ENCODE measurements at regions not wholly inside any gene's neighbourhood (a gene's known extent, or its start where the extent isn't known, plus 50 kb on each side); places are given as distances from the start of the nearest gene placed in this dataset.

DNA sequence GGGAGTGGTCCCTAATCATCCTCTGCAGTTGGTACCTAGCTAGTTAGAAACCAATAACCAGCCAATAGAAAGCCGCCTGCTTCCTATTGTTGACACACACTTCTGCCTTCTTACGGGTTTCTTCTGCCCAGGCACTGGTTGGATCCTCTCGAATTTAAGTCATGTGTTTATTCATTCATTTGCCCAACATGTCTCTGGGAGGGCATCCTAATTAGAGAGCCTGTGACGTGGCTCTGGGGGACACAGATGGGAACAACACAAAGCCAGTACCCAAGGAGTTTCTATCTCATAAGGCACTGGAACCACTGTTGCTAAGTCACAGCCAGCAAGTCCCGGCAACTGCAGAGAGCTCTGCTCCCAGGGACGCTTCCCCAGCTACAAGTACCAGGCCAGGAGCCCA is 300.7 kb upstream of the TNRC6C start:
- Histone ChIP-seq H3K36me3 (replicated peaks; ENCODE audit: low read depth, low read length) (no peaks in the 10 kb centered on the region), H3K27ac (ENCODE audit: low read length) (no peak overlapping the region), H2AFZ (ENCODE audit: low read depth, low read length) (no peak overlapping the region), H3K27me3 (ENCODE audit: low read depth, low read length) (peaks cover 21% of the 10 kb centered on the region; the same call in 1 of the 2 replicates), H3K4me3 (ENCODE audit: low read length) (no peak overlapping the region), H3K4me2 (ENCODE audit: low read length) (no peak overlapping the region), H4K20me1 (ENCODE audit: insufficient read depth, low read length) (no peaks in the 10 kb centered on the region), H3K9me3 (ENCODE audit: insufficient read depth, low read length) (no peaks in the 10 kb centered on the region), H3K9ac (ENCODE audit: low read length) (no peak overlapping the region), H3K4me1 (ENCODE audit: low read length) (no peaks in the 10 kb centered on the region), H3K79me2 (ENCODE audit: low read length) (no peaks in the 10 kb centered on the region)
- no peak for TF ChIP-seq EZH2phosphoT487 (IDR thresholded peaks at IDR 0.05; ENCODE audit: low read depth)
- TF ChIP-seq, protein P1, sequence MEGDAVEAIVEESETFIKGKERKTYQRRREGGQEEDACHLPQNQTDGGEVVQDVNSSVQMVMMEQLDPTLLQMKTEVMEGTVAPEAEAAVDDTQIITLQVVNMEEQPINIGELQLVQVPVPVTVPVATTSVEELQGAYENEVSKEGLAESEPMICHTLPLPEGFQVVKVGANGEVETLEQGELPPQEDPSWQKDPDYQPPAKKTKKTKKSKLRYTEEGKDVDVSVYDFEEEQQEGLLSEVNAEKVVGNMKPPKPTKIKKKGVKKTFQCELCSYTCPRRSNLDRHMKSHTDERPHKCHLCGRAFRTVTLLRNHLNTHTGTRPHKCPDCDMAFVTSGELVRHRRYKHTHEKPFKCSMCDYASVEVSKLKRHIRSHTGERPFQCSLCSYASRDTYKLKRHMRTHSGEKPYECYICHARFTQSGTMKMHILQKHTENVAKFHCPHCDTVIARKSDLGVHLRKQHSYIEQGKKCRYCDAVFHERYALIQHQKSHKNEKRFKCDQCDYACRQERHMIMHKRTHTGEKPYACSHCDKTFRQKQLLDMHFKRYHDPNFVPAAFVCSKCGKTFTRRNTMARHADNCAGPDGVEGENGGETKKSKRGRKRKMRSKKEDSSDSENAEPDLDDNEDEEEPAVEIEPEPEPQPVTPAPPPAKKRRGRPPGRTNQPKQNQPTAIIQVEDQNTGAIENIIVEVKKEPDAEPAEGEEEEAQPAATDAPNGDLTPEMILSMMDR (IDR thresholded peaks at IDR 0.05; ENCODE audit: low read depth, low read length), result no peak

DNA sequence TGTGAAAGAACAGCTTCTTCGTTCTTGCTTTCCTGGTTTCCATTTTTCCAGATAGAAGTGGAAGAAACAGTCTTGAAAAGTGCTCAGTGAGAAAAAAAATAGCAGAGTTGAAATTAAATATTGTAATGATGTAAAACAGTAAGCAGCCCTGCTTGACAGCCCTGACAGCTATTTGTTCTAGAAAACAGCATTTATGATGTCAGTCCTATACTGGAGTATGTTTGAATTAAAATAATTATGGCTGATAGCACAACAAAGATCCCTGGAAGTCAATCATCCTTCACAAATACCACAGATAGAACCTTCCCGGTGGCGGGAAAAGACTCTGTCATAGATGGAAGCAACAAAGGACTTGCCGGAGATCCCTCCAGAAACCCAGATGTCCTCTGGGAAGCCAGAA is 298.0 kb upstream of the TNRC6C start:
- no peaks in the 10 kb centered on the region for H3K4me1 ChIP-seq (ENCODE audit: low read length)
- H3K27me3 ChIP-seq (ENCODE audit: low read depth, low read length), result peaks cover 20% of the 10 kb centered on the region; the same call in 1 of the 2 replicates
- H3K4me3 ChIP-seq (ENCODE audit: low read length), result no peak overlapping the region
- H3K27ac ChIP-seq (ENCODE audit: low read length), result no peak overlapping the region
- no peak overlapping the region for H3K4me2 ChIP-seq (ENCODE audit: low read length)
- H2AFZ ChIP-seq (ENCODE audit: low read depth, low read length), result no peak overlapping the region
- H3K79me2 ChIP-seq (ENCODE audit: low read length), result no peaks in the 10 kb centered on the region
- TF ChIP-seq, protein P1 (IDR thresholded peaks at IDR 0.05; ENCODE audit: low read depth, low read length), result no peak
- no peak for TF ChIP-seq EZH2phosphoT487 (IDR thresholded peaks at IDR 0.05; ENCODE audit: low read depth)
- no peaks in the 10 kb centered on the region for H3K9me3 ChIP-seq (ENCODE audit: insufficient read depth, low read length)
- H3K36me3 ChIP-seq (replicated peaks; ENCODE audit: low read depth, low read length), result no peaks in the 10 kb centered on the region
- H3K9ac ChIP-seq (ENCODE audit: low read length), result no peak overlapping the region
- no peaks in the 10 kb centered on the region for H4K20me1 ChIP-seq (ENCODE audit: insufficient read depth, low read length)

DNA sequence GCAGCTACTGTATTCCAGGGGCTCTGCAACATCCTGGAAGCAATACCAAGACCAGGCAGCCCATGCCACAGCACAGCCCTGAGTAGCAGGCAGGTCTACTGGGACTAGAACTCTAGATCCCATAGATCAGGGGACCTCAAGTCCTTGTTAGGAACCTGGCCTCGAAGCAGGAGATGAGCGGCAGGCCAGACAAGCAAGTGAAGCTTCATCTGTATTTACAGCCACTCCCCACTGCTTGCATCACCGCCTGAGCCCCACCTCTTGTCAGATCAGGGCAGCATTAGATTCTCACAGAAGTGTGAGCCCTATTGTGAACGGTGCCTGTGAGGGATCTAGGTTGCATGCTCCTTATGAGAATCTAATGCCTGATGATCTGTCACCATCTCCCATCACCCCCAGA is 295.7 kb upstream of the TNRC6C start:
- Histone ChIP-seq H3K27ac (ENCODE audit: low read length) (no peak overlapping the region), H3K27me3 (ENCODE audit: low read depth, low read length) (0 out of 2 replicates have a peak, but pooled peaks cover 3% of the 10 kb centered on the region), H3K79me2 (ENCODE audit: low read length) (no peaks in the 10 kb centered on the region), H2AFZ (ENCODE audit: low read depth, low read length) (no peak overlapping the region), H3K36me3 (replicated peaks; ENCODE audit: low read depth, low read length) (no peaks in the 10 kb centered on the region), H3K4me1 (ENCODE audit: low read length) (no peaks in the 10 kb centered on the region), H3K9ac (ENCODE audit: low read length) (no peak overlapping the region), H3K4me3 (ENCODE audit: low read length) (no peak overlapping the region), H3K9me3 (ENCODE audit: insufficient read depth, low read length) (no peaks in the 10 kb centered on the region), H4K20me1 (ENCODE audit: insufficient read depth, low read length) (no peaks in the 10 kb centered on the region), H3K4me2 (ENCODE audit: low read length) (no peak overlapping the region)
- TF ChIP-seq, protein P1 (IDR thresholded peaks at IDR 0.05; ENCODE audit: low read depth, low read length), result no peak
- no peak for TF ChIP-seq EZH2phosphoT487 (IDR thresholded peaks at IDR 0.05; ENCODE audit: low read depth)

DNA sequence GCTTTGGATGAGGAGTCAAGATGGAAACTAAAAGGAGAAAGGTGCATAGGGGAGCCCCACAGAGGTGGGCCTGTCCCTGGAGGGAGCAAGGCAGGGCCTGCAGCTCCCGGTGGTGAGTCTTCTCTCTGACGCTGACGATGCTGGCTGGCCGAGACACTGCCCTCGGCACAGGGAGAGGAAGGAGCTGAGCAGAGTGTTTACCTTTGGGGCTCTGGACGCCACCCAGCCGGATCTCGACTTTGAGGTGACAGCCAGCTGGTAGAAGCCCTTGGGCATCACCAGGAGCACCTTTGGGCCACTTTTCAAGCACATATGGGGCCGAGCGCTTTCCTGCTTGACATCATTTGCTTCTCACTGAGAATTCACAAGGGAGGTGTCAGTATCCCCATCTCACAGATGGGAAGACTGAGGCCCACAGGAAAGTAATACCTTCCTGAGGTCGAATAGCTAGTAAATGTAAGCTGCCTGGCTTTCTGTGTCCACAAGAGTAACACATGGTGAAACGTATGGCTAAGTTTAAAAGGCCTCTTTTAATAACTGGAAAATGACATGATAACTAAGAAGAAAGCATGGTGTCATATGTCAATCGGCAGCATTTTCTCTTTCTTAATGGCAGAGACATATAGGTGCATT is 294.3 kb upstream of the TNRC6C start:
- Histone ChIP-seq H3K9ac (ENCODE audit: low read length) (no peak overlapping the region), H4K20me1 (ENCODE audit: insufficient read depth, low read length) (no peaks in the 10 kb centered on the region)

More for the DNA sequence above, 294.3 kb upstream of the TNRC6C start:
- peaks cover 12% of the 10 kb centered on the region; the same call in 1 of the 2 replicates for H3K27me3 ChIP-seq (ENCODE audit: low read depth, low read length)
- H3K36me3 ChIP-seq (replicated peaks; ENCODE audit: low read depth, low read length), result no peaks in the 10 kb centered on the region
- H3K4me1 ChIP-seq (ENCODE audit: low read length), result no peaks in the 10 kb centered on the region
- no peak overlapping the region for H3K4me3 ChIP-seq (ENCODE audit: low read length)
- no peaks in the 10 kb centered on the region for H3K9me3 ChIP-seq (ENCODE audit: insufficient read depth, low read length)
- no peak overlapping the region for H3K4me2 ChIP-seq (ENCODE audit: low read length)
- no peak overlapping the region for H2AFZ ChIP-seq (ENCODE audit: low read depth, low read length)
- TF ChIP-seq EZH2phosphoT487 (IDR thresholded peaks at IDR 0.05; ENCODE audit: low read depth), result no peak
- TF ChIP-seq, protein P1 (IDR thresholded peaks at IDR 0.05; ENCODE audit: low read depth, low read length), result no peak
- H3K79me2 ChIP-seq (ENCODE audit: low read length), result no peaks in the 10 kb centered on the region
- no peak overlapping the region for H3K27ac ChIP-seq (ENCODE audit: low read length)

Measured in OCI-LY3 (cell line).